Upper lobe of right lung (tissue), 1 donor: ENCODE measurements at regions not wholly inside any gene's neighbourhood (a gene's known extent, or its start where the extent isn't known, plus 50 kb on each side); places are given as distances from the start of the nearest gene placed in this dataset.

Experiments used
- ATAC-seq: fragments of 200-7000 bp; cut with Tn5 transposase; one replicate; pipeline ENCODE4 v1.9.1; 2020; ENCODE audit warnings: mild to moderate bottlenecking, moderate library complexity
- DNase-seq: peaks from one replicate; pipeline ENCODE4 v3.0.0-alpha.2; 2020
- H3K27ac ChIP-seq: fragments of 200-600 bp; one replicate; pipeline ENCODE4 v1.8.0; 2022
- H3K27me3 ChIP-seq: fragments of 200-600 bp; one replicate; pipeline ENCODE4 v1.8.0; 2022; ENCODE audit warnings: mild to moderate bottlenecking
- H3K36me3 ChIP-seq: fragments of 200-600 bp; one replicate; pipeline ENCODE4 v1.8.0; 2022
- H3K4me1 ChIP-seq: fragments of 200-600 bp; one replicate; pipeline ENCODE4 v1.8.0; 2022
- H3K4me3 ChIP-seq: fragments of 200-600 bp; one replicate; pipeline ENCODE4 v1.8.0; 2022; ENCODE audit warnings: mild to moderate bottlenecking
- H3K9me3 ChIP-seq: fragments of 200-600 bp; one replicate; pipeline ENCODE4 v1.8.0; 2022
- CTCF ChIP-seq: fragments of 200-600 bp; IDR thresholded peaks from one replicate; pipeline ENCODE4 v1.8.0; 2022; ENCODE audit warnings: antibody characterized with exemption
- intact Hi-C: fragments of 100-400 bp; cut with DNase I; formaldehyde crosslinking; loops from one replicate; pipeline ENCODE4 v1.11.0; 2022
- donor health status: DM: no; HTN: yes; CAD: no; lungs with severe emphysema.

DNA sequence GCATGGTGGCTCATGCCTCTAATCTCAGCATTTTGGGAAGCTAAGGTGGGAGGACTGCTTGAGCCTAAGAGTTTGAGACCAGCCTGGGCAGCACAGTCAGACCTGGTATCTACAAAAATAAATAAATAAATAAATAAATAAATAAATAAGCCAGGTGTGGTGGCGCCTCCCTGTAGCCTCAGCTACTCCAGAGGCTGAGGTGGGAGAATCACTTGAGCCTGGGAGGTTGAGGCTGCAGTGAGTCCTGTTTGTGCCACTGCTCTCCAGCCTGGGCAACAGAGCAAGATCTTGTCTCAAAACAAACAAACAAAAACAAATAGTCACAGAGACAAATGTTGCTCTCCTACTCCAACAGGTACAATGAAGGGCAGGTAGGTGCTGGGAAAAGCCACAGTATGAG is 242.4 kb upstream of the POU3F1 start:
- intact Hi-C loops = no loop called here
- TF ChIP-seq CTCF = no peak
- Histone ChIP-seq H3K36me3 (no peaks in the 10 kb centered on the region), H3K9me3 (no peaks in the 10 kb centered on the region), H3K27me3 (no peaks in the 10 kb centered on the region), H3K27ac (no peak overlapping the region), H3K4me3 (no peak overlapping the region), H3K4me1 (no peaks in the 10 kb centered on the region)
- ATAC-seq (no peak), DNase-seq (no peak)

DNA sequence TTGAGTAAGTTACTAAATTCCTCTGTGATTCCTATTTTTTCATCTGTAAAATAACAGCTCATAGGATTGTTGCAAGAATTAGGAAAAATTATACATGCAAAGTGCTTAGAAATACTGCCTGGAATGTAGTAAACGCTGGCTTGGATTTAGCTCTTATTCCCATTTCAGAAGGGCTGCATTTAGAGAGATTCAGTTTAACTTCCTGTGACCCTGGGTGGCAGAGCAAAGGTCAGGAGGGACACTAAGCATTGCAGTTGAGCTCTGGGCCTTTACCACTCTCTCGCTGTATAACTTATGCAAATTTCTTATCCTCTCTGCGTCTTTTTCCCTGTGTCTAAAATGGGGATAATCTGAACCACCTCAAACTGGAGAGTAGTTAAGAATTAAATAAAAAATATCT is 241.0 kb upstream of the POU3F1 start:
- H3K4me3 ChIP-seq = no peak overlapping the region
- ATAC-seq (no peak), DNase-seq (no peak)
- H3K27ac ChIP-seq = no peak overlapping the region
- H3K27me3 ChIP-seq = no peaks in the 10 kb centered on the region
- H3K9me3 ChIP-seq = no peaks in the 10 kb centered on the region
- no peaks in the 10 kb centered on the region for H3K4me1 ChIP-seq
- no peak for TF ChIP-seq CTCF
- no peaks in the 10 kb centered on the region for H3K36me3 ChIP-seq
- intact Hi-C loops = no loop called here

DNA sequence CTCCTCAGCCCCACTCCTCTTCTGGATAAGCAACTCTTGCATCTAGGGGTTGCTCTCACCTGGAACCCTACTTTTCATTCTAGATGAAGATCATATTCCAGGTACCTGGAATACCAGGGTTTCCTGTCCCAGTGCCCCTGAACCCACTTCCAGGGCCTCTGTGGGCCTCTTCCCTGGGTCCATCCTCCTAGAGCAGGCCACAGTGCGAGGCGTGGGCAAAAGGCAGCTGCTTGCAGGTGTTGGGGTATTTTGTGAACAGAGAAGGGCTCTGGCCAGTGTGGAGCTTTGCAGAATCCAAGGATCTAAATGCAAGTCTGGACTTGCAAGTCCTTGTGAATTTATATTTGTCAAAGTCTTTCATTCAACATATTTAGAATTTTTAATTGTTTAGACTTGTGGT is 240.4 kb upstream of the POU3F1 start:
- no peak overlapping the region for H3K4me3 ChIP-seq
- no peaks in the 10 kb centered on the region for H3K9me3 ChIP-seq
- H3K27ac ChIP-seq = no peak overlapping the region
- DNase-seq = no peak
- TF ChIP-seq CTCF = no peak
- intact Hi-C loops = no loop called here
- H3K4me1 ChIP-seq = no peaks in the 10 kb centered on the region
- ATAC-seq = no peak
- no peaks in the 10 kb centered on the region for H3K27me3 ChIP-seq
- no peaks in the 10 kb centered on the region for H3K36me3 ChIP-seq

GRCh38 chr1:38285807-38286530 is 239.4 kb upstream of the POU3F1 start:
- DNase-seq (no peak), ATAC-seq (no peak)
- H3K9me3 ChIP-seq = no peaks in the 10 kb centered on the region
- H3K36me3 ChIP-seq = no peaks in the 10 kb centered on the region
- no peak overlapping the region for H3K27ac ChIP-seq
- no peak for TF ChIP-seq CTCF
- intact Hi-C loops = no loop called here
- H3K4me3 ChIP-seq = no peak overlapping the region
- no peaks in the 10 kb centered on the region for H3K4me1 ChIP-seq
- no peaks in the 10 kb centered on the region for H3K27me3 ChIP-seq

GRCh38 chr1:38284953-38285352 is 238.4 kb upstream of the POU3F1 start:
- intact Hi-C loops = no loop called here
- Histone ChIP-seq H3K27me3 (no peaks in the 10 kb centered on the region), H3K4me1 (no peaks in the 10 kb centered on the region), H3K9me3 (no peaks in the 10 kb centered on the region), H3K4me3 (no peak overlapping the region), H3K27ac (no peak overlapping the region), H3K36me3 (no peaks in the 10 kb centered on the region)
- ATAC-seq (no peak), DNase-seq (no peak)
- TF ChIP-seq CTCF = no peak
